Nucleus accumbens (tissue), 56 donors: ENCODE measurements at regions not wholly inside any gene's neighbourhood (a gene's known extent, or its start where the extent isn't known, plus 50 kb on each side); places are given as distances from the start of the nearest gene placed in this dataset.
"Not testable (repeated sequence)": the region's sequence is repeated elsewhere in the genome, so short reads cannot be mapped to it uniquely, and the experiment has no call there.

ENCODE experiments used
- DNase-seq, 56 donors: peaks; one replicate each; lab custom pipeline; 2025; lab: John Stamatoyannopoulos, UW

DNA sequence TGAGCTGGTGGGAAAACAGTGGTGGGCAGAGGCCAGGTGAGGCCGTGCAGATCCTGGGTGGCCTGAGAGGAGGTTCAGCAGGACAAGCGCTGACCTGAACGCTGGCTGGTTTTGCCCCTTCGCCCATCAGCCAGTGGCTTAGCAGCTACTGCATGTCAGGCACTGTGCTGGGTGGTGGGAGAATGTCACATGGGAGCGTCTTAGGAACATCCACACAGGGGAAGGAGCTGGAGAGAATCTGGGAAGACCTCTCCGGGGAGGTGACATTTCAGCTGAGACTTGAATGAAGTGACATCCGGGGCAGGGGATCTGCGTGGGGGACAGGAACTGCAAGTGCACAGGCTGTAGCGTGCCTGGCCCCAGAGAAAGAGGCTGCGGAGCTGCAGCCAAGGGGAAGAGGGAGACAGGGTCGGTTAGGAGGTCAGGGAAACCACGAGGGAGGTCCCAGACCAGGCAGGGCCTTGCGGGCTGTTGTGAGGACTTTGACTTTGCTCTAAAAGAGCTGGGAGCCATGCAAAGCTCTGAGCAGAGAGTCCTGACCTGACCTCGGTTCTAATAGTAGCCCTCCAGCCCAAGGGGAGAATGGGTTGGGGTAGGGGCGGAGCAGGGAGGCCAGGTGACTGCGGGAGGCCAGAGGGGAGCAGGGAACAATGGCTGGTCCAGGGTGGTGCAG is 156.8 kb upstream of the PTPN1 start:
- DNase-seq = no peak

DNA sequence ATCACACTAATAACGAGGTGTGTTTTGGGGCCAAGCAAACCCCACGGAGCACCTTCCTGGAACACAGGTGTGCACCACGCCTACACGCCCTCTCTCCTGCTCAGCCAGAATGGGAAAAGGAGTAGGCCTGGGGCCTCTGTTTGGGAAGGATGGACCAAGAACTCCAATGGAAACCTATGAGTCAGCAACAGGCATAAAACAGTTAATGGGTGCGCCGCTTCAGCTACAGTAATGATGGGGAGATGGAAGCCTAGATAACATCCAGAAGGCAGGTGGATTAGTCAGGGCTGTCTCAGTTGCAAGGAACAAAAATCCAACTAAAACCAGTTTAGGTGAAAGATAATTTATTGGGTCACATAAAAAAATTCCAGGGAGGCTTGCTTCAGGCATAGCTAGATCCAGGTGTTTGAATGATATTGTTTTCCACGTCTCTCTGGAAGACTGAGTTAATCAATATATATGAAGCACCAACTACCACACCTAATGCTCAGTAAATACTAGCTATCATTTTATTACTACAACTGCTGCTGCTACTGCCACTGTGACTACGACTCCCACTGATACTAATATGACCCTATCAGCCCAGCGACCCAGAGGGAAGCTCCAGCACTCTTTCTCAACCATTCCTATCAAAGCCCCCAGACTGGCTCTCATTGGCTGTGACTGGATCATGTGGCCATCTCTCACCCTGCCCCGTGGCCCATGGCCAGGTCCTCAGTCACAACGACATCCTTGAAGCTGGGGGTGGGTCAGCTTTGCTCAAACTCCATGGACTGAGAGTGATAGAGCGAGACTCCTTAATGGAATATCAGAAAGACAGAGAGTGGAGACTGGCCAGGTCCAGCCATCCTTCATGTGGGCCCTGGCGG is 155.2 kb upstream of the PTPN1 start:
- DNase-seq = no peak

- DNase-seq = no peak
These were observed 154.3 kb upstream of the PTPN1 start for GRCh38 chr20:50355590-50356524.

DNA sequence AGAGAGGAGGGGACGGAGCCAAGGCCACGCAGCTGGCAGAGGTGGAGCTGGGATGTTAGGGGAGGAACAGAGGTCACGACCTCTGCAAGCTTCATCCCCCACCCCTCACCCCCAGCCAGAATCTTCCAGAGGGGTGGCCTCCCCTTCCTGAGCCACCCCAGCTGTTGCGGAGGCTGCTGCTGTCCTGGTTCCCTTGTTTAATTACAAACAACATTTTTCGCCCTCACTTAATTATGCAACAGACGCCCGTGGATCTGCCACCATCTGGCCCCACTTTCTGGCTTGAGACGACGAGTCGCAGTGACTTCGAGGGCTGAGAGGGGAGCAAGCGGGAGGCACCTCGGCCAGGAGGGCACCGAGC is 153.7 kb upstream of the PTPN1 start:
- DNase-seq = no peak

DNA sequence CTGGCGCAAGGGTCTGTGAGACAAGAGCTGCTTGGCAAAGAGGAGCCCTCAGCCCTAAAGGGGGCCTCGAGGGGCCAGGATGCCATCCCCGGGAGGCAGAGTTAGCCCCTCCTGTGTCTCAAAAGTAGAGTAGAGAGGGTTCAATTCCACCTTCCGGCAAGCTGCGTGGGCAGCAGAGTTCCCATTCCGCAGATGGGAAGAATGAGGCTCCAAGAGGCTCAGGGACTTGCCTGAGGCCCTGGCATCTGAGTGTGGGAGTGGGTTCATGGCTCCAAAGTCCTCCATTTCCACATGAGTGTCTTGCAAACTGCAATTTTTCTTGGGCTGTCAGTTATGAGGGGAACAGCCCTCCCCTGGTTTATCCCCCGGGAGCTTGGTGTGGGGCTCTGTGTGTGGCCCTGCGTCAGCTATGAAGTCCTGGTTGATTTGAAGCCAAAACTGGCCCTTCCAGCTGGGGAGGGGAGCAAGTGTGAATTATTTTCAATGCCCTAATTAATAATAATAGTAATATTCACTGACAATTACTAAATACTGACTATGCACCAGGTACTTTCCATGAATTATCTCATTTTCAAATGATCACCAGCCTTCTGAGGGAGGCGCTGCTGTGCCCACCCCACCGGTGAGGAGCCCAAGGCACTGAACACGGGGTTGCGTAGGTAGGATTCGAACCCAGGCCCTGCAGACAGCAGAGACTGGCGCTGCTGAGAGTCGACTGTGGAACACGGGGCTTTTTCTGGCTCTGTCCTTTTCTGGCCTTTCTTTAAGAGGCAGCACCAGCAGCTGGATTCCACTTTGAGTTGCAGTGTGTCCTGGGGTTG is 153.0 kb upstream of the PTPN1 start:
- no peak for DNase-seq

- DNase-seq = no peak
These were observed 152.4 kb upstream of the PTPN1 start for GRCh38 chr20:50357783-50358161.

DNA sequence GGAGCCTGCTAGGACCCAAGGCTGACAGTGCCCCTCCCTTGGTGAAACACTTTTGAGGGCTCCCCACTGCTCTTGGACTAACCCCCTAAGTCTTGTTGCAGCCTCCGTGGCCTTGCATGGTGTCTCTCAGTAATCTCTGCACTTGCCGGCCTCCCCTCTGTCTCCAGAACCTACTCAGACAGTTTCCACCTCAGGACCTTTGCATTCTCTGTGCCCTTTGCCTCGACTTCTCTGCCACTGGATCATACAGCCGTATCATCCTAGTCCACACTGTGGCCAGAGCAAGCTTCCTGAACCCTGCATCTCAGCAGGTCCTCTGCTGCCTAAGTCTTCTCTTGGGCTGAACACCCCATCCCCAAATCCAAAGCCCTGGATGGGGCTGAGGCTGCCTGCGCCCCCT is 152.0 kb upstream of the PTPN1 start:
- DNase-seq = no peak

DNA sequence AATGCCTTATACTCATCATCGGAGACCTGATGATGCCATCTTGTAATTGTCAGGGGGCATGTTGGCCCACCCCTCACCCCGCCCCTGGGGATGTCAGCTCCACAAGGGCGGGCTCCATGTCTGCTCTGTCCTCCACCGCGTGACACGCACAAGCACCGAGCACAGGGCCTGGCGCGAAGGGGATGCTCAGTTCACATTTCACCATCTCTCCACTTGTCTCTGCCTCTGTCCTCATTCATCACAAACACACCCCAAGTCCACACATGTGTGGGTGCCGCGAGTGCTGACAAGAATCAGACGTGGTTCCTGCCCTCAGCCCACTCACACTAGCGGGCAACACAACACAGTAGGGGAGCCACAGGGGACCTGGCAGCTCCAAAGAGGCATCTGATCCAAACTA is 151.2 kb upstream of the PTPN1 start:
- DNase-seq = no peak

- DNase-seq = no peak
These were observed 150.5 kb upstream of the PTPN1 start for GRCh38 chr20:50359607-50360217.

DNA sequence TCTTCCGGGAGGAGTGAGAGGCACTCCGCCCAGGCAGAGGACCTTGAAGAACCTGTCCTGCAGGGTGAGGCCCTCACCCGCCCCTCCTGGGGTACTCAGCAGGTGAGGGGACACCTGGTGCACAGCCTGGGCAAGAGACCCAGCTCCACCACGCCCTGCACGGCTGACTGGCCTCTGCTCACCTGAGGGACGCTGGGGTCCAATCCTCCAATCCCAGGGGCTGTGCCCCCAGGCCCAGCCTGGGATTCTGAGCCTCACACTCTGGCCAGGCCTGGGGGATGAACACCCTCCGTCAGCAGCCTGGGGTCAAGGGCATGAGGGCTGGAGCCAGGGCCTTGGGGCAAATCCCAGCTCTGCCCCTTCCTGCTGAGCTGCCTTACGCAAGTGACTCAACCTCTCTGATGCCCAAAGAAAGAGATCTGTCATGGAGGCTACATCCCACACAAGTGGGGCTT is 149.9 kb upstream of the PTPN1 start:
- no peak for DNase-seq

GRCh38 chr20:50360921-50361320 is 149.3 kb upstream of the PTPN1 start:
- DNase-seq = no peak

DNA sequence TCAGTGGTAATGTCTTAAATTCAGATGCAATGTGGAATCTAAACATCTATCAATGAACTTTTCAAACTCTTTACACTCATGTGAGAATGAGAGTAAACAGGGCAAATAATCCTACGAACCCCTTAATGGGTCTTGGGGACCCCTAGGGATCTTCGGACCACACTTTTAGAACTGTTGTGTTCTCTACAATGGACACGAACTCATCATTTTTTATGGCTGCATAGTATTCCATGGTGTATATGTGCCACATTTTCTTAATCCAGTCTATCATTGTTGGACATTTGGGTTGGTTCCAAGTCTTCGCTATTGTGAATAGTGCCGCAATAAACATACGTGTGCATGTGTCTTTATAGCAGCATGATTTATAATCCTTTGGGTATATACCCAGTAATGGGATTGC is 148.0 kb upstream of the PTPN1 start:
- DNase-seq = not testable (repeated sequence)

- DNase-seq = no peak
These were observed 147.2 kb upstream of the PTPN1 start for GRCh38 chr20:50363027-50363426.

GRCh38 chr20:50363479-50363878 is 146.7 kb upstream of the PTPN1 start:
- no peak for DNase-seq

DNA sequence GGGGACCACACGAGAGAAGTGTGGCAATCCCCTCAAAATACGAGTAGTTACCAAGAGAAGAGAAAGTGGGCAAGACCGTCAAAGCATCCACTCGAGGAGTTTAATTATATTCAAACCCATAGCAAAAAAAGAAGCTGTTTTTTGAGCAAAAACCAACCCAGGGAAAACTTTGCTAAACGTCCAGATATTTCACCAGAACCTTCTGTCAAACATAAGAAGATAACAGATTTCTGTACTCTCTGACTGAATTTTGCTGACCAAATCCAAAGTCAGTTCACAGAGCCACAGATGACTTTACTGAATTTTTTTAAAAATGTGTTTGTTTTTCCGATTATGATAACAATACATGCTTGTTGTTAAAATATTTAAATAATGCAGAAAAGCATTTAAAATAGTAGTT is 145.6 kb upstream of the PTPN1 start:
- no peak for DNase-seq

GRCh38 chr20:50366270-50367103 is 143.7 kb upstream of the PTPN1 start:
- DNase-seq = no peak

DNA sequence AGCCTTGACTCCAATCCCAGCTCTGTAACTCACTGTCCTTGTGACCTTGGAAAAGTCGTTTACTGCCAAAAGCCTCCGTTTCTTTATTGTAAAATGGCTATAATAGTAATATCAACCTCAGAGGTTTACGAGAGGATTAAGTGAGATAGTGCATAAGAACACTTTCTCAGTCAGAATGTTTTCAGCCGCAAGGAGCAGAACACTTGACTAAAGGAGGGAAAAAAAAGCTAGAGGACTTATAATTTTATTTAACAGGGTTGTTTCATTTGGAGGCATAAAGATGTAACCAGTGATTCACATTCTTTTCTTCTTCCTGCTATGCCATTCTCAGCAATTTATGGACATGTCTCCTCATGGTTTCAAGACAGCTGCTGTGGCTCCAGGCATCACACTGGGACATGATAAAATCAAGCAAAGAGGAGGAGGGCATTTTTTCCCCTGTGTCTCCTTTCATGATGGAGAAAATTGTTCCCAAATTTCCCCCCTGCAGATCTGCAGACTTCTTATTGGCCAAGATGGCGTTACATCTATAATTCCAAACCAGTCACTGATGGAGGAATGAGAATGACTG is 143.0 kb upstream of the PTPN1 start:
- no peak for DNase-seq

- DNase-seq = no peak
These were observed 142.3 kb upstream of the PTPN1 start for GRCh38 chr20:50367739-50368375.
